KMS-11 (cell line): ENCODE measurements at regions not wholly inside any gene's neighbourhood (a gene's known extent, or its start where the extent isn't known, plus 50 kb on each side); places are given as distances from the start of the nearest gene placed in this dataset.

Source experiments
- H2AFZ ChIP-seq: fragments of 200-600 bp; sonication (generic); 2 replicates; pipeline ENCODE4 v1.6.1; 2016; ENCODE audit warnings: antibody characterized with exemption, mixed run types, low read depth
- H3K27ac ChIP-seq: fragments of 200-600 bp; sonication (generic); 2 replicates; pipeline ENCODE4 v1.6.1; 2016; ENCODE audit warnings: mild to moderate bottlenecking, mixed run types
- H3K27me3 ChIP-seq: fragments of 200-600 bp; sonication (generic); 2 replicates; pipeline ENCODE4 v1.6.1; 2017; ENCODE audit warnings: mild to moderate bottlenecking, low read depth, mixed run types, moderate library complexity; ENCODE audit not compliant: insufficient read depth
- H3K36me3 ChIP-seq: fragments of 200-600 bp; sonication (generic); 2 replicates; pipeline ENCODE4 v1.6.1; 2017; ENCODE audit warnings: mild to moderate bottlenecking, mixed run types; ENCODE audit not compliant: insufficient read depth
- H3K4me1 ChIP-seq: fragments of 200-600 bp; sonication (generic); 2 replicates; pipeline ENCODE4 v1.6.1; 2016; ENCODE audit warnings: mild to moderate bottlenecking, low read depth, mixed run types; ENCODE audit not compliant: poor library complexity, severe bottlenecking
- H3K4me2 ChIP-seq: fragments of 200-600 bp; sonication (generic); 2 replicates; pipeline ENCODE4 v1.7.0; 2016; ENCODE audit warnings: mild to moderate bottlenecking, mixed run types
- H3K4me3 ChIP-seq: fragments of 200-600 bp; sonication (generic); IDR thresholded peaks from 2 replicates; pipeline ENCODE4 v1.6.1; 2017; ENCODE audit warnings: low read depth, low read length, mixed read lengths; ENCODE audit not compliant: insufficient read depth
- H3K79me2 ChIP-seq: fragments of 200-600 bp; sonication (generic); 2 replicates; pipeline ENCODE4 v1.6.1; 2016; ENCODE audit warnings: low read depth, mixed run types; ENCODE audit not compliant: insufficient read depth
- H3K9ac ChIP-seq: fragments of 200-600 bp; sonication (generic); 2 replicates; pipeline ENCODE4 v1.6.1; 2016; ENCODE audit warnings: mild to moderate bottlenecking, mixed run types
- H4K20me1 ChIP-seq: fragments of 200-600 bp; sonication (generic); 2 replicates; pipeline ENCODE4 v1.6.1; 2016; ENCODE audit warnings: mild to moderate bottlenecking, mixed run types; ENCODE audit not compliant: insufficient read depth
- TF ChIP-seq, protein P1 (sequence below): fragments of 200-600 bp; sonication (generic); conservative IDR thresholded peaks from 2 replicates; pipeline ENCODE4 v1.6.1; 2017; ENCODE audit warnings: low read depth, mild to moderate bottlenecking, antibody characterized with exemption, low read length, moderate library complexity, mixed read lengths

DNA sequence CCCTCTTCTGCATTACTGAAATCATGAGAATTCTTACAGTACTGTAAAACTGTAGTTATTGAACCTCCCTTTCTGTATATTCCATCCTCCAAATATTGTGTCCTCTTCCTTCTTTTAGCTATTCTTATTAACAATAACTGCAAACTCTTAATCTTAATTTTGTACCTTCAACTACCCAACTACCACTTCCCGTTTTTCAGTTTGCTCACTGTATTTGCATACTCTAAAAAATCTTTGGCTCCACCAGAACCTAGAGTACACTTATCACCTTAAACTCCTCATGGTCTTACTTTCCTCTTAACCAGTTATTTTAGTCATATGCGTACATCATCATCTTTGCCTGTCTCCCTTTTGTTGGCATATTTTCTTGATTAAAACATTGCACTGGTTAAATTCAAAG is 543.7 kb downstream of the ARAP2 start:
- H2AFZ ChIP-seq: no peak overlapping the region
- H3K4me2 ChIP-seq: no peak overlapping the region
- H3K36me3 ChIP-seq: no peaks in the 10 kb centered on the region
- no peaks in the 10 kb centered on the region for H3K79me2 ChIP-seq
- TF ChIP-seq, protein P1, sequence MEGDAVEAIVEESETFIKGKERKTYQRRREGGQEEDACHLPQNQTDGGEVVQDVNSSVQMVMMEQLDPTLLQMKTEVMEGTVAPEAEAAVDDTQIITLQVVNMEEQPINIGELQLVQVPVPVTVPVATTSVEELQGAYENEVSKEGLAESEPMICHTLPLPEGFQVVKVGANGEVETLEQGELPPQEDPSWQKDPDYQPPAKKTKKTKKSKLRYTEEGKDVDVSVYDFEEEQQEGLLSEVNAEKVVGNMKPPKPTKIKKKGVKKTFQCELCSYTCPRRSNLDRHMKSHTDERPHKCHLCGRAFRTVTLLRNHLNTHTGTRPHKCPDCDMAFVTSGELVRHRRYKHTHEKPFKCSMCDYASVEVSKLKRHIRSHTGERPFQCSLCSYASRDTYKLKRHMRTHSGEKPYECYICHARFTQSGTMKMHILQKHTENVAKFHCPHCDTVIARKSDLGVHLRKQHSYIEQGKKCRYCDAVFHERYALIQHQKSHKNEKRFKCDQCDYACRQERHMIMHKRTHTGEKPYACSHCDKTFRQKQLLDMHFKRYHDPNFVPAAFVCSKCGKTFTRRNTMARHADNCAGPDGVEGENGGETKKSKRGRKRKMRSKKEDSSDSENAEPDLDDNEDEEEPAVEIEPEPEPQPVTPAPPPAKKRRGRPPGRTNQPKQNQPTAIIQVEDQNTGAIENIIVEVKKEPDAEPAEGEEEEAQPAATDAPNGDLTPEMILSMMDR: no peak
- no peak overlapping the region for H3K4me3 ChIP-seq
- no peak overlapping the region for H3K9ac ChIP-seq
- H4K20me1 ChIP-seq: no peaks in the 10 kb centered on the region
- H3K27me3 ChIP-seq: no peaks in the 10 kb centered on the region
- H3K27ac ChIP-seq: no peak overlapping the region
- H3K4me1 ChIP-seq: no peaks in the 10 kb centered on the region

DNA sequence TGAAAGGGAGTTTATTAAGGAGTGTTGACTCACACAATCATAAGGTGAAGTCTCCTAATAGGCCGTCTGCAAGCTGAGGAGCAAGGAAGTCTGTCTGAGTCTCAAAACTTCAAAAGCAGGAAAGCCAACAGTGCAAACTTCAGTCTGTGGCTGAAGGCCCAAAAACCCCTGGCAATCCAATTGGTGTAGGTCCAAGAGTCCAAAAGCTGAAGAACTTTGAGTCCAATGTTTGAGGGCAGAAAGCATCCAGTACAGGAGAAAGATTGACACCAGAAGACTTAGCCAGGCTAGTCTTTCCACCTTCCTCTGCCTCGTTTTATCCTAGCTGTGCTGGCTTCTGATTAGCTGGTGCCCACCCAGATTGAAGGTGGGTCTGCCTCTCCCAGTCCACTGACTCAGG is 535.2 kb downstream of the ARAP2 start:
- no peaks in the 10 kb centered on the region for H3K36me3 ChIP-seq
- no peak overlapping the region for H2AFZ ChIP-seq
- TF ChIP-seq, protein P1: no peak
- no peak overlapping the region for H3K27ac ChIP-seq
- H3K4me2 ChIP-seq: no peak overlapping the region
- no peaks in the 10 kb centered on the region for H3K27me3 ChIP-seq
- no peaks in the 10 kb centered on the region for H3K79me2 ChIP-seq
- no peaks in the 10 kb centered on the region for H4K20me1 ChIP-seq
- H3K4me1 ChIP-seq: no peaks in the 10 kb centered on the region
- H3K4me3 ChIP-seq: no peak overlapping the region
- no peak overlapping the region for H3K9ac ChIP-seq

DNA sequence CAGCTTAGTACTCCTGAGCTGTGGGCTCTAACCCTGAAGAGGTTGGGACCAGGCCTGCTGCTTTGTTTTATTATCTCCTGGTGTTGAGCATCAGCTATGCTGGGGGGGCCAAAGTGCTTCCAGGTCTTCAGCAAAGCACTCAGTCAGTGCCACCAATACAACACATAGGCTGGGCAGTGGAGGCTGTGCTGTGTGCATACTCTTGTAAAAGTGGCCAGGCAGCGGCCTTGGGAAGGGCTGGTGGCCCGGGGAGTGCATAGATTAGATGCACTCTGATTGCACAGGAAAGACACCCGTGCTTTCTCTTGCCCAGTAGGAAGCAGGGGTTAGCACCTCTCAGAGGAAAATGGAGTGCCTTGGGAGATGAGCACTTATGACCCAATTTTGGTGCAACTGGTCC is 534.0 kb downstream of the ARAP2 start:
- TF ChIP-seq, protein P1: no peak
- Histone ChIP-seq H3K9ac (no peak overlapping the region), H3K4me3 (no peak overlapping the region), H3K4me2 (no peak overlapping the region), H3K79me2 (no peaks in the 10 kb centered on the region), H2AFZ (no peak overlapping the region), H3K27me3 (no peaks in the 10 kb centered on the region), H4K20me1 (no peaks in the 10 kb centered on the region), H3K36me3 (no peaks in the 10 kb centered on the region), H3K27ac (no peak overlapping the region), H3K4me1 (no peaks in the 10 kb centered on the region)

DNA sequence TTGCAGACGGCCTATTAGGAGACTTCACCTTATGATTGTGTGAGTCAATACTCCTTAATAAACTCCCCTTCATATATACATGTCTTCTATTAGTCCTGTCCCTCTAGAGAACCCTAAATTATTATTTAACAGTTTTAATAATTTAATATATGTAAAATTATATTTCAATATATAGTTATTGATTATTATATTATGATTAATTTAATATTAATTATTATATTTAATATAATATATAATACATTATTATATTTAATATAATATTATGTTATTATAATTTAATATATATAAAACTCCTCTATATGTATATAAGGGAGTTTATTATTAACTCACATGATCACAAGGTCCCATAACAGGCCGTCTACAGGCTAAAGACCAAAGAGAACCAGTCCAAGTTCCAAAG is 533.2 kb downstream of the ARAP2 start:
- no peaks in the 10 kb centered on the region for H3K36me3 ChIP-seq

More for the DNA sequence above, 533.2 kb downstream of the ARAP2 start:
- Histone ChIP-seq H3K9ac (no peak overlapping the region), H3K27ac (no peak overlapping the region), H4K20me1 (no peaks in the 10 kb centered on the region), H3K4me2 (no peak overlapping the region), H3K4me1 (no peaks in the 10 kb centered on the region), H3K4me3 (no peak overlapping the region), H2AFZ (no peak overlapping the region), H3K79me2 (no peaks in the 10 kb centered on the region), H3K27me3 (no peaks in the 10 kb centered on the region)
- TF ChIP-seq, protein P1: no peak
